ENCODE measurements at regions not wholly inside any gene's neighbourhood (a gene's known extent, or its start where the extent isn't known, plus 50 kb on each side); places are given as distances from the start of the nearest gene placed in this dataset.

GRCh38 chr2:198653311-198653710 is 804.4 kb downstream of the SATB2 start (continued):
- TF ChIP-seq ZSCAN18 (CRISPR knock-in tag; IDR thresholded peaks at IDR 0.05) (no peak), CDX4 (CRISPR knock-in tag; IDR thresholded peaks at IDR 0.05; ENCODE audit: borderline replicate concordance) (no peak)

GRCh38 chr2:198652461-198652860 is 805.3 kb downstream of the SATB2 start:
- Mint-ChIP-seq H3K36me3 (no peaks in the 10 kb centered on the region), H3K27me3 (ENCODE audit: low read depth) (no peaks in the 10 kb centered on the region), H3K9me3 (no peaks in the 10 kb centered on the region), H3K27ac (no peak overlapping the region), H3K4me1 (no peaks in the 10 kb centered on the region), H3K4me3 (no peak overlapping the region)
- ATAC-seq (no peak), DNase-seq (ENCODE audit: low spot score) (no peak)
- POLR2A ChIA-PET = no interaction called here
- TF ChIP-seq ERG (CRISPR knock-in tag; IDR thresholded peaks at IDR 0.05) (no peak), MXD4 (CRISPR knock-in tag; IDR thresholded peaks at IDR 0.05; ENCODE audit: borderline replicate concordance) (no peak), JUN (CRISPR knock-in tag; IDR thresholded peaks at IDR 0.05) (no peak), MYBL2 (CRISPR knock-in tag; IDR thresholded peaks at IDR 0.05) (no peak), PREB (CRISPR knock-in tag; IDR thresholded peaks at IDR 0.05; ENCODE audit: borderline replicate concordance) (no peak), FOXP1 (CRISPR knock-in tag; IDR thresholded peaks at IDR 0.05; ENCODE audit: borderline replicate concordance) (no peak), IRF2 (CRISPR knock-in tag; IDR thresholded peaks at IDR 0.05; ENCODE audit: borderline replicate concordance, low read depth) (no peak), FOXK1 (CRISPR knock-in tag; IDR thresholded peaks at IDR 0.05) (no peak), ZNF423 (CRISPR knock-in tag; IDR thresholded peaks at IDR 0.05) (no peak), TEAD4 (CRISPR knock-in tag; IDR thresholded peaks at IDR 0.05) (no peak), E2F4 (CRISPR knock-in tag; IDR thresholded peaks at IDR 0.05; ENCODE audit: borderline replicate concordance, low read depth) (no peak), NR1H2 (CRISPR knock-in tag; IDR thresholded peaks at IDR 0.05) (no peak), EMX1 (CRISPR knock-in tag; IDR thresholded peaks at IDR 0.05) (no peak), NFATC4 (CRISPR knock-in tag; IDR thresholded peaks at IDR 0.05) (no peak), ETV6 (CRISPR knock-in tag; IDR thresholded peaks at IDR 0.05) (no peak), NR2C2 (CRISPR knock-in tag; IDR thresholded peaks at IDR 0.05) (no peak), FOXP4 (CRISPR knock-in tag; IDR thresholded peaks at IDR 0.05) (no peak)
- CTCF ChIA-PET = interaction anchor here (1.0 kb wide), 1 partner anchor 278 kb away, joined by 5 read pairs; no protein-coding TSS in a partner anchor

Measured in WTC11 (cell line).